Right lobe of liver (tissue), 4 donors: ENCODE measurements at regions not wholly inside any gene's neighbourhood (a gene's known extent, or its start where the extent isn't known, plus 50 kb on each side); places are given as distances from the start of the nearest gene placed in this dataset.

ENCODE experiments used
- POLR2A ChIP-seq: fragments of 450-650 bp; IDR thresholded peaks from one replicate; pipeline ENCODE4 v1.6.1; 2017; ENCODE audit warnings: antibody characterized with exemption, mild to moderate bottlenecking
- TF ChIP-seq, protein P1 (sequence below), 4 donors: fragments of 200-600 bp in 3 of 4; fragments of 450-650 bp in 1 of 4; IDR thresholded peaks; one replicate each; pipeline versions ENCODE4 v1.5.1 to v1.8.0; 2016 to 2022; ENCODE audit warnings: antibody characterized with exemption in 4 of 4, mild to moderate bottlenecking in 2 of 4
- donor health status: DM: no; HTN: no; CAD: no.
- donor health status: DM: no; HTN: no; CAD: no.
- donor health status: DM: no; HTN: yes; CAD: no.

DNA sequence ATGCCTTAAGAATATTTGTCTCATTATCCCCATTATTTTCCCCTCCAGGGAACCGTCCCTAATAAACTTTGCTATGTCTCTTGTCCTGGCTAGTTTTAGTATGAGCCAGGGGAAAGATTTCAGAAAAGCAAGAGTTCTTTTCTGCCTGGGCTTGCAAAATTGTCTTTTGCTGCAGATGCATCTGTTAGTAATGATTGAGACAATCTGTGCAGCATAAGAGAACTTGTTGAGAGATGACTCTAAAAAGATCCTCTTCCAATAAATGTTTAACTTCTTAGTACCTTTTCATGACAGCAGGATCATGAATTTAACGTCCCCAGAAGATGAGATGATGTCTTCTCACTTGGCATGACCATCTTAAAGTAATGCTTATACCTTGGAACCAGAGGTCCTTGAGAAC lies 172.5 kb upstream of the CREB1 start:
- TF ChIP-seq, protein P1, sequence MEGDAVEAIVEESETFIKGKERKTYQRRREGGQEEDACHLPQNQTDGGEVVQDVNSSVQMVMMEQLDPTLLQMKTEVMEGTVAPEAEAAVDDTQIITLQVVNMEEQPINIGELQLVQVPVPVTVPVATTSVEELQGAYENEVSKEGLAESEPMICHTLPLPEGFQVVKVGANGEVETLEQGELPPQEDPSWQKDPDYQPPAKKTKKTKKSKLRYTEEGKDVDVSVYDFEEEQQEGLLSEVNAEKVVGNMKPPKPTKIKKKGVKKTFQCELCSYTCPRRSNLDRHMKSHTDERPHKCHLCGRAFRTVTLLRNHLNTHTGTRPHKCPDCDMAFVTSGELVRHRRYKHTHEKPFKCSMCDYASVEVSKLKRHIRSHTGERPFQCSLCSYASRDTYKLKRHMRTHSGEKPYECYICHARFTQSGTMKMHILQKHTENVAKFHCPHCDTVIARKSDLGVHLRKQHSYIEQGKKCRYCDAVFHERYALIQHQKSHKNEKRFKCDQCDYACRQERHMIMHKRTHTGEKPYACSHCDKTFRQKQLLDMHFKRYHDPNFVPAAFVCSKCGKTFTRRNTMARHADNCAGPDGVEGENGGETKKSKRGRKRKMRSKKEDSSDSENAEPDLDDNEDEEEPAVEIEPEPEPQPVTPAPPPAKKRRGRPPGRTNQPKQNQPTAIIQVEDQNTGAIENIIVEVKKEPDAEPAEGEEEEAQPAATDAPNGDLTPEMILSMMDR (IDR thresholded peaks at IDR 0.05) = no peak
- TF ChIP-seq POLR2A = no peak
